ENCODE measurements at regions not wholly inside any gene's neighbourhood (a gene's known extent, or its start where the extent isn't known, plus 50 kb on each side); places are given as distances from the start of the nearest gene placed in this dataset.

GRCh38 chr2:57475391-57475790 is 571.2 kb upstream of the VRK2 start:
- TF ChIP-seq POLR2A (IDR thresholded peaks at IDR 0.05; ENCODE audit: extremely low read depth, insufficient read length) (no peak), CTCF (IDR thresholded peaks at IDR 0.05; ENCODE audit: low read depth, low read length) (no peak)
- TF ChIP-seq, protein P1, sequence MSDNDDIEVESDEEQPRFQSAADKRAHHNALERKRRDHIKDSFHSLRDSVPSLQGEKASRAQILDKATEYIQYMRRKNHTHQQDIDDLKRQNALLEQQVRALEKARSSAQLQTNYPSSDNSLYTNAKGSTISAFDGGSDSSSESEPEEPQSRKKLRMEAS (IDR thresholded peaks at IDR 0.05; ENCODE audit: low read depth, low read length), result no peak

Data from NB4 (cell line).